ENCODE measurements at regions not wholly inside any gene's neighbourhood (a gene's known extent, or its start where the extent isn't known, plus 50 kb on each side); places are given as distances from the start of the nearest gene placed in this dataset.

GRCh38 chr17:72476134-72476533 lies 355.3 kb downstream of the SOX9 start:
- TF ChIP-seq POLR2A (IDR thresholded peaks at IDR 0.05; ENCODE audit: low read length) (no peak), CTCF (IDR thresholded peaks at IDR 0.05) (no peak), EP300 (IDR thresholded peaks at IDR 0.05) (no peak), KDM1A (IDR thresholded peaks at IDR 0.05; ENCODE audit: low read depth) (no peak), RAD21 (conservative IDR thresholded peaks at IDR 0.05 in 1 of 2, IDR thresholded peaks at IDR 0.05 in 1 of 2) (no peak)
